Stimulated activated memory B cell treated with anti-CD40 and anti-IgM and Interleukin-4, amounts not matched to agents 10 μg/mL and 1 μg/mL and 100 μg/mL, for 72 hours (primary cell): ENCODE measurements at regions not wholly inside any gene's neighbourhood (a gene's known extent, or its start where the extent isn't known, plus 50 kb on each side); places are given as distances from the start of the nearest gene placed in this dataset.
A peak's percentile ranks its signal among the peaks of the same experiment; 100 is the strongest.
"Not testable (repeated sequence)": the region's sequence is repeated elsewhere in the genome, so short reads cannot be mapped to it uniquely, and the experiment has no call there.

Experiments used
- ATAC-seq: fragments of 150-1000 bp; cut with Tn5 transposase; 2 replicates; pipeline ENCODE4 v1.10.0; 2021
- H3K27ac Mint-ChIP-seq: one replicate; pipeline ENCODE4 v1.8.0; 2022; ENCODE audit warnings: mild to moderate bottlenecking, mixed read lengths
- H3K27me3 Mint-ChIP-seq: one replicate; pipeline ENCODE4 v1.8.0; 2022; ENCODE audit warnings: mixed read lengths
- H3K36me3 Mint-ChIP-seq: one replicate; pipeline ENCODE4 v1.8.0; 2022; ENCODE audit warnings: mixed read lengths
- H3K4me1 Mint-ChIP-seq: one replicate; pipeline ENCODE4 v1.8.0; 2022; ENCODE audit warnings: mixed read lengths
- H3K4me3 Mint-ChIP-seq: one replicate; pipeline ENCODE4 v1.8.0; 2022; ENCODE audit warnings: mild to moderate bottlenecking, moderate library complexity, mixed read lengths
- H3K9me3 Mint-ChIP-seq: one replicate; pipeline ENCODE4 v1.8.0; 2022; ENCODE audit warnings: mixed read lengths

- not testable (repeated sequence) for H3K4me3 Mint-ChIP-seq, H3K27me3 Mint-ChIP-seq, H3K27ac Mint-ChIP-seq, H3K36me3 Mint-ChIP-seq, ATAC-seq, H3K9me3 Mint-ChIP-seq, H3K4me1 Mint-ChIP-seq
Measured at GRCh38 chr9:42239445-42240260, 56.2 kb downstream of the SPATA31A6 start.

- H3K4me3 Mint-ChIP-seq, H3K27ac Mint-ChIP-seq, H3K4me1 Mint-ChIP-seq, ATAC-seq, H3K9me3 Mint-ChIP-seq, H3K27me3 Mint-ChIP-seq, H3K36me3 Mint-ChIP-seq: not testable (repeated sequence)
Measured at GRCh38 chr9:42240261-42240579, 56.8 kb downstream of the SPATA31A6 start.

DNA sequence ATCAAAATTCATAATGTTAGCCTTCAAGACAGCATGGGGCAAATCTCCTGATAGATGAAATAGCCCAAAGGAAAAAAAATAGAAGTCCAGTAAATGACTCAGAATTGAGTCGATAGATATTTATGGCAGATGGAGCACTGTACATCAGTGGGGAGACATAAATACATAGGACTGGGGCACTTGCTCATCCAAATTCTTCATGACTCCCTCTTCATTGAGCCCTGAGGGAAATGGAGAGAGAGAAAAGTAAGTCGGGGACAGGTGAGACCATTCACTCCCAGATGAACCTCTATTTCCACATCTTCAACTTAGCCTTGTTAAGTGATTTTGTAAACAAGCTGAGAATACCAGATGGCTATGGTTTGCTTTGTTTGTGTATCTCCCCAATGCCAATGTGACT lies 59.8 kb downstream of the SPATA31A6 start:
- H3K36me3 Mint-ChIP-seq, H3K4me1 Mint-ChIP-seq, H3K27ac Mint-ChIP-seq, H3K27me3 Mint-ChIP-seq, H3K4me3 Mint-ChIP-seq, H3K9me3 Mint-ChIP-seq, ATAC-seq: not testable (repeated sequence)

DNA sequence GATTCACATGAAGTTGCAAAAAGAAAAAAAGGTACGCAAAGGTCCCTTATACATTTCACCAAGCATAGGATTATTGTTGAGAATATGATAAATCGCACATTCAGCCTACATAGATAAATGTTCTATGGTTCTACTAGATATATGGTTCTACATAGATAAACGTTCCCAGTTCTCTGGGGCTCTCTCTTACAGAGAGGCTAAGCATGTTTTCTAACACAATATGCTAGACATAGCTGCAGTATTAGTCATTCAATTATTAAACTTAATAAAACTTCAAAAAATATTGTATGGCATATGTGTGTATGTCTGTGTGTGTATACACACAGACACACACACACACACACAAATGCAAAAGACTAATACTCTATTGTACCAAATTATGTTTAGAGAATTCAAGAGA lies 60.4 kb downstream of the SPATA31A6 start:
- H3K27ac Mint-ChIP-seq: not testable (repeated sequence)

GRCh38 chr9:42268729-42269128 lies 85.3 kb downstream of the SPATA31A6 start:
- H3K9me3 Mint-ChIP-seq, H3K36me3 Mint-ChIP-seq, ATAC-seq, H3K27ac Mint-ChIP-seq, H3K4me3 Mint-ChIP-seq, H3K4me1 Mint-ChIP-seq, H3K27me3 Mint-ChIP-seq: not testable (repeated sequence)

More for the DNA sequence above, 60.4 kb downstream of the SPATA31A6 start:
- not testable (repeated sequence) for H3K4me1 Mint-ChIP-seq, H3K27me3 Mint-ChIP-seq, H3K9me3 Mint-ChIP-seq, H3K36me3 Mint-ChIP-seq, H3K4me3 Mint-ChIP-seq
- ATAC-seq: peak; percentile 28

DNA sequence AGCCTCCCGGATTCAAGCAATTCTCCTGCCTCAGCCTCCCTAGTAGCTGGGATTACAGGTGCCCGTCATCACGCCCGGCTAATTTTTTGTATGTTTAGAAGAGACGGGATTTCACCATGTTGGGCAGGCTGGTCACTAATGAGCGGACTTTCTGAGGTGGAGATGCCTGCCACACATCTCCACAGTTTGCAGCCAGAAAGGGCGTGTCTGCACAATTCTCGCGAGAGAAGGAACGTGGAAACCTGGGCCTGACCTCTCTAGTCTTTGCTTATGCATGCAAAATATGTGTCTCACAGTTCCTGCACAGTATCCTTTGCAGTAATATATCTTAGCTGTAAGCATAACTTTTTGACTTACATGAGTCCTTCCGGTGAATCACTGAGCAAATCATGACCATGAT lies 85.7 kb downstream of the SPATA31A6 start:
- H3K36me3 Mint-ChIP-seq, H3K27ac Mint-ChIP-seq, ATAC-seq, H3K4me1 Mint-ChIP-seq, H3K27me3 Mint-ChIP-seq, H3K4me3 Mint-ChIP-seq, H3K9me3 Mint-ChIP-seq: not testable (repeated sequence)

DNA sequence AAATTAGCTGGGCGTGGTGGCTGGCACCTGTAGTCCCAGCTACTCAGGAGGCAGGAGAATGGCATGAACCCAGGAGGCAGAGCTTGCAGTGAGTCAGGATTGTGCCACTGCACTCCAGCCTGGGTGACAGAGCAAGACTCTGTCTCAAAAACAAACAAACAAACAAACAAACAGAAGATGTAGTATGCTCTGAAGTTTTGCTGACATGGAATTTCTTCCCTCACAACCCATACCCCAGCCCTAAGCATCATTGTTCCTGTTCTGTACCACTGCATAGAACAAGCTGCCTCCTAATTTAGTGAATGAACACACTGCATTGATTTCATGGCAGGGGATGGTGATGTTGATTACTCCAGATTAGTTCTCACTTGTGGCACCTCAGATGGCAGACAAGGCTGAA lies 89.7 kb downstream of the SPATA31A6 start:
- H3K36me3 Mint-ChIP-seq, H3K27me3 Mint-ChIP-seq, H3K4me1 Mint-ChIP-seq, ATAC-seq, H3K9me3 Mint-ChIP-seq, H3K27ac Mint-ChIP-seq, H3K4me3 Mint-ChIP-seq: not testable (repeated sequence)

GRCh38 chr9:42275141-42275540 lies 91.7 kb downstream of the SPATA31A6 start:
- Mint-ChIP-seq H3K27ac (no peak overlapping the region), H3K4me1 (no peaks in the 10 kb centered on the region), H3K9me3 (peaks cover 2% of the 10 kb centered on the region), H3K27me3 (no peaks in the 10 kb centered on the region), H3K36me3 (no peaks in the 10 kb centered on the region), H3K4me3 (no peak overlapping the region)
- no peak for ATAC-seq

DNA sequence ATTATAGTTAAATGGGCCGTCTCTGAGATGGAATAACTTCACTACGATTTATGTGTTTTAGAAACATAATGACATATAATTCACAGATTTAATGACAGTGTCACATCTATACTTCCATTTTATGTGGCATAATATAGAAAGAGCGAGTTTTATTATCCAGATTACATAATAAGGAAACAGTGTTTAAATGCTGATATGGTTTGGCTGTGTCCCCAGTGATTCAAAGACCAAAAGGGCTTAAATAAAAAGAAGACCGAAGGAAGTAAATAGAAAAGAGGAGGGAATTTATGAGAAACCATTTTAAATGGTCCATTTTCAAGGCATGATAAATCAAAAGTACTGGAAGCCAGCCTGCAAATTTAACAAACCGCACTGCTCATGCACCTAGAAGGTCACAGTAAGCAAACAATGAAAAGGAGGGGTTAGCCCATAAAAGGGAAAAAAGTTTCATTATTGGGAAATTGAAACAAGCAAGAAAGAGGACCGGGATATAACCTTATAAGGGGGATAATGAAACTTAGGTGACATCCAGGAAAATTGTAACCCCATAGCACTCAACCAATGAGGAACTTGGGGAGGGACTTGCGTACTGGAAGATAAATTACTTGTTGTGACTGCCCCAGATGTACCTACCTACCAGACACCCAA lies 99.2 kb downstream of the SPATA31A6 start:
- not testable (repeated sequence) for H3K36me3 Mint-ChIP-seq, H3K4me1 Mint-ChIP-seq, H3K27ac Mint-ChIP-seq, ATAC-seq, H3K9me3 Mint-ChIP-seq, H3K4me3 Mint-ChIP-seq
- H3K27me3 Mint-ChIP-seq: peaks cover 17% of the 10 kb centered on the region

GRCh38 chr9:42283179-42283543 lies 99.7 kb downstream of the SPATA31A6 start:
- not testable (repeated sequence) for H3K4me3 Mint-ChIP-seq, H3K27ac Mint-ChIP-seq, H3K36me3 Mint-ChIP-seq, ATAC-seq, H3K4me1 Mint-ChIP-seq, H3K9me3 Mint-ChIP-seq
- H3K27me3 Mint-ChIP-seq: peaks cover 17% of the 10 kb centered on the region

DNA sequence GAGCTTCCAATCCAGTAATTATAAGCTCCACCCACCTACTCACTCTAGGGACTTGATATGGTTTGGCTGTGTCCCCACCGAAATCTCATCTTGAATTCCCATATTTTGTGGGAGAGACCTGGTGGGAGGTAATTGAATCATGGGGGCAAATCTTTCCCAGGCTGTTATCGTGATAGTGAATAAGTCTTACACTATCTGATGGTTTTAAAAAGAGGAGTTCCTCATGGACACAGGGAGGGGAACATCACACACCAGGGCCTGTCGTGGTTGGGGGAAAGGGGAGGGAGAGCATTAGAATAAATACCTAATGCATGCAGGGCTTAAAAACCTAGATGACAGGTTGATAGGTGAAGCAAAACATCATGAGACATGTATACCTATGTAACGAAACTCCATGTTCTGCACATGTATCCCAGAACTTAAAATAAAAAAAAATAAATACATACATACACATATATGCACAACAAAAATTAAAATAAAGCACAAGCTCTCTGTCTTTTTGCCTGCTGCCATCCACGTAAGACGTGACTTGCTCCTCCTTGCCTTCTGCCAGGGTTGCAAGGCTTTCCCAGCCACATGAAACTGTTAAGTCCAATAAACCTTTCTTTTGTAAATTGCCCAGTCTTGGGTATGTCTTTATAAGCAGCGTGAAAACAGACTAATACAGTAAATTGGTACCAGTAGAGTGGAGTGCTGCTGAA lies 102.8 kb downstream of the SPATA31A6 start:
- not testable (repeated sequence) for H3K4me1 Mint-ChIP-seq, ATAC-seq, H3K4me3 Mint-ChIP-seq, H3K9me3 Mint-ChIP-seq, H3K27ac Mint-ChIP-seq, H3K36me3 Mint-ChIP-seq
- peaks cover 12% of the 10 kb centered on the region for H3K27me3 Mint-ChIP-seq

GRCh38 chr9:42288002-42288864 lies 104.8 kb downstream of the SPATA31A6 start:
- ATAC-seq: peak; percentile 50
- H3K27ac Mint-ChIP-seq, H3K27me3 Mint-ChIP-seq, H3K36me3 Mint-ChIP-seq, H3K4me3 Mint-ChIP-seq, H3K9me3 Mint-ChIP-seq, H3K4me1 Mint-ChIP-seq: not testable (repeated sequence)

- not testable (repeated sequence) for H3K27me3 Mint-ChIP-seq, H3K36me3 Mint-ChIP-seq, H3K4me1 Mint-ChIP-seq, ATAC-seq, H3K4me3 Mint-ChIP-seq, H3K27ac Mint-ChIP-seq, H3K9me3 Mint-ChIP-seq
Measured at GRCh38 chr9:42288865-42289229, 105.4 kb downstream of the SPATA31A6 start.

- not testable (repeated sequence) for H3K4me3 Mint-ChIP-seq, H3K4me1 Mint-ChIP-seq, H3K27ac Mint-ChIP-seq, H3K36me3 Mint-ChIP-seq, H3K9me3 Mint-ChIP-seq, H3K27me3 Mint-ChIP-seq, ATAC-seq
Measured at GRCh38 chr9:42300124-42300523, 116.7 kb downstream of the SPATA31A6 start.

- not testable (repeated sequence) for H3K4me1 Mint-ChIP-seq, ATAC-seq, H3K27me3 Mint-ChIP-seq, H3K36me3 Mint-ChIP-seq, H3K27ac Mint-ChIP-seq, H3K4me3 Mint-ChIP-seq, H3K9me3 Mint-ChIP-seq
Measured at GRCh38 chr9:42306625-42307024, 123.2 kb downstream of the SPATA31A6 start.
